Kidney (tissue), 13 donors: ENCODE measurements at regions not wholly inside any gene's neighbourhood (a gene's known extent, or its start where the extent isn't known, plus 50 kb on each side); places are given as distances from the start of the nearest gene placed in this dataset.

Experiments used
- DNase-seq, 5 donors: peaks; one replicate each; pipeline ENCODE4 v3.0.0-alpha.2; 2013 to 2020
- FAIRE-seq: peaks from 2 replicates; lab custom pipeline; 2012; peaks lifted over from hg19 to GRCh38; lab: Jason Lieb, UNC
- H3K27ac ChIP-seq, 2 donors: one replicate each; pipeline ENCODE4 v1.7.0; 2013; ENCODE audit warnings: low read depth in 2 of 2, low read length in 2 of 2, inconsistent platforms in 1 of 2
- H3K27me3 ChIP-seq: one replicate; pipeline ENCODE4 v1.7.1; 2013; ENCODE audit warnings: low read length, inconsistent platforms; ENCODE audit not compliant: control insufficient read depth, insufficient read depth
- H3K36me3 ChIP-seq, 3 donors: one replicate each; pipeline versions ENCODE4 v1.7.0 to v1.7.1; 2013; ENCODE audit warnings: low read length in 3 of 3, control low read depth in 1 of 3, inconsistent platforms in 1 of 3; ENCODE audit not compliant: insufficient read depth in 3 of 3, control insufficient read depth in 2 of 3
- H3K4me1 ChIP-seq, 3 donors: one replicate each; pipeline versions ENCODE4 v1.7.0 to v1.7.1; 2013; ENCODE audit warnings: low read length in 3 of 3, inconsistent platforms in 1 of 3, low read depth in 1 of 3; ENCODE audit not compliant: control insufficient read depth in 2 of 3, insufficient read depth in 2 of 3
- H3K4me3 ChIP-seq, 3 donors: one replicate each; pipeline versions ENCODE4 v1.7.0 to v1.8.1; 2013; ENCODE audit warnings: low read length in 3 of 3, control low read depth in 1 of 3, inconsistent platforms in 1 of 3
- H3K9ac ChIP-seq, 3 donors: one replicate each; pipeline versions ENCODE4 v1.7.0 to v1.7.1; 2013; ENCODE audit warnings: low read length in 3 of 3, control low read depth in 1 of 3, inconsistent platforms in 1 of 3
- H3K9me3 ChIP-seq, 3 donors: one replicate each; pipeline versions ENCODE4 v1.7.0 to v1.7.1; 2013; ENCODE audit warnings: low read length in 3 of 3, control low read depth in 1 of 3, inconsistent platforms in 1 of 3; ENCODE audit not compliant: control insufficient read depth in 2 of 3, insufficient read depth in 1 of 3
- intact Hi-C: fragments of 100-400 bp; cut with DNase I; formaldehyde crosslinking; loops from one replicate; pipeline ENCODE4 v1.11.1; 2022
- TF ChIP-seq, protein P1 (sequence below): IDR thresholded peaks from 3 replicates; pipeline ENCODE4 v1.5.1; 2012; ENCODE audit warnings: mild to moderate bottlenecking, moderate library complexity, borderline replicate concordance; ENCODE audit not compliant: insufficient read depth; ENCODE audit errors: extremely low read depth
- donor health status: control.
- donor health status: control.
- donor health status: control.
- donor health status: control.
- donor health status: control.
- donor health status: DM: yes; HTN: yes; CAD: no.
- donor health status: Normal renal cell carcinoma (clear cell type).

DNA sequence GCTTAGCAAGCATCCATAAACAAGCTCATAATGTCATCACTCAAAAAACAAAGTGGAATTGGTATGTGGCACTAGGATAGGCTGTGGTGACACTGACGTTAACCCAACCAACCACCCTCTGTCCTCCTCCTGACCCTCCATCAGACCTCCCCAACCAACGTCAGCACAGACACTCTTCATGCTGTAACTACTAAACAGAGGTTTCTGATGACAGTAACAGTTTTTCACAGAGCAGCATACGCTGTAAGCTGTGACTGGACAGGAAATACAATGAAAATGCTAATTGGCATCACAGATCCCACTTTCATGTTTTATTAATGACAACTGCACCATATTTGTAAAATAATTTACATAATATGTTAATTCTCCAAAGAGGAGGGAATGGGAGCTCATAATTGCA lies 238.0 kb downstream of the IRS2 start:
- no peak overlapping the region for H3K4me3 ChIP-seq
- intact Hi-C loops: no loop called here
- H3K9me3 ChIP-seq: no peaks in the 10 kb centered on the region
- DNase-seq: no peak
- H3K36me3 ChIP-seq: no peaks in the 10 kb centered on the region
- no peaks in the 10 kb centered on the region for H3K4me1 ChIP-seq
- no peak for FAIRE-seq
- H3K27ac ChIP-seq: no peak overlapping the region
- no peak overlapping the region for H3K9ac ChIP-seq
- H3K27me3 ChIP-seq: no peaks in the 10 kb centered on the region
- TF ChIP-seq, protein P1, sequence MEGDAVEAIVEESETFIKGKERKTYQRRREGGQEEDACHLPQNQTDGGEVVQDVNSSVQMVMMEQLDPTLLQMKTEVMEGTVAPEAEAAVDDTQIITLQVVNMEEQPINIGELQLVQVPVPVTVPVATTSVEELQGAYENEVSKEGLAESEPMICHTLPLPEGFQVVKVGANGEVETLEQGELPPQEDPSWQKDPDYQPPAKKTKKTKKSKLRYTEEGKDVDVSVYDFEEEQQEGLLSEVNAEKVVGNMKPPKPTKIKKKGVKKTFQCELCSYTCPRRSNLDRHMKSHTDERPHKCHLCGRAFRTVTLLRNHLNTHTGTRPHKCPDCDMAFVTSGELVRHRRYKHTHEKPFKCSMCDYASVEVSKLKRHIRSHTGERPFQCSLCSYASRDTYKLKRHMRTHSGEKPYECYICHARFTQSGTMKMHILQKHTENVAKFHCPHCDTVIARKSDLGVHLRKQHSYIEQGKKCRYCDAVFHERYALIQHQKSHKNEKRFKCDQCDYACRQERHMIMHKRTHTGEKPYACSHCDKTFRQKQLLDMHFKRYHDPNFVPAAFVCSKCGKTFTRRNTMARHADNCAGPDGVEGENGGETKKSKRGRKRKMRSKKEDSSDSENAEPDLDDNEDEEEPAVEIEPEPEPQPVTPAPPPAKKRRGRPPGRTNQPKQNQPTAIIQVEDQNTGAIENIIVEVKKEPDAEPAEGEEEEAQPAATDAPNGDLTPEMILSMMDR: no peak

GRCh38 chr13:109547942-109548341 lies 238.4 kb downstream of the IRS2 start:
- no peaks in the 10 kb centered on the region for H3K27me3 ChIP-seq
- no peaks in the 10 kb centered on the region for H3K36me3 ChIP-seq
- H3K27ac ChIP-seq: no peak overlapping the region
- H3K9ac ChIP-seq: no peak overlapping the region
- DNase-seq (no peak), FAIRE-seq (no peak)
- H3K4me1 ChIP-seq: no peaks in the 10 kb centered on the region
- no peaks in the 10 kb centered on the region for H3K9me3 ChIP-seq
- TF ChIP-seq, protein P1: no peak
- intact Hi-C loops: no loop called here
- H3K4me3 ChIP-seq: no peak overlapping the region

GRCh38 chr13:109545931-109546330 lies 240.5 kb downstream of the IRS2 start:
- no peaks in the 10 kb centered on the region for H3K36me3 ChIP-seq
- FAIRE-seq (no peak), DNase-seq (no peak)
- intact Hi-C loops: no loop called here
- no peak overlapping the region for H3K9ac ChIP-seq
- TF ChIP-seq, protein P1: no peak
- H3K4me3 ChIP-seq: no peak overlapping the region
- H3K27me3 ChIP-seq: no peaks in the 10 kb centered on the region
- H3K4me1 ChIP-seq: no peaks in the 10 kb centered on the region
- no peak overlapping the region for H3K27ac ChIP-seq
- H3K9me3 ChIP-seq: no peaks in the 10 kb centered on the region

GRCh38 chr13:109541081-109541480 lies 245.3 kb downstream of the IRS2 start:
- TF ChIP-seq, protein P1: no peak
- H3K36me3 ChIP-seq: no peaks in the 10 kb centered on the region
- H3K9ac ChIP-seq: no peak overlapping the region
- FAIRE-seq (no peak), DNase-seq (no peak)
- H3K9me3 ChIP-seq: no peaks in the 10 kb centered on the region
- H3K27me3 ChIP-seq: no peaks in the 10 kb centered on the region
- no peak overlapping the region for H3K4me3 ChIP-seq
- no peaks in the 10 kb centered on the region for H3K4me1 ChIP-seq
- intact Hi-C loops: no loop called here
- no peak overlapping the region for H3K27ac ChIP-seq
